ENCODE measurements at regions not wholly inside any gene's neighbourhood (a gene's known extent, or its start where the extent isn't known, plus 50 kb on each side); places are given as distances from the start of the nearest gene placed in this dataset.

DNA sequence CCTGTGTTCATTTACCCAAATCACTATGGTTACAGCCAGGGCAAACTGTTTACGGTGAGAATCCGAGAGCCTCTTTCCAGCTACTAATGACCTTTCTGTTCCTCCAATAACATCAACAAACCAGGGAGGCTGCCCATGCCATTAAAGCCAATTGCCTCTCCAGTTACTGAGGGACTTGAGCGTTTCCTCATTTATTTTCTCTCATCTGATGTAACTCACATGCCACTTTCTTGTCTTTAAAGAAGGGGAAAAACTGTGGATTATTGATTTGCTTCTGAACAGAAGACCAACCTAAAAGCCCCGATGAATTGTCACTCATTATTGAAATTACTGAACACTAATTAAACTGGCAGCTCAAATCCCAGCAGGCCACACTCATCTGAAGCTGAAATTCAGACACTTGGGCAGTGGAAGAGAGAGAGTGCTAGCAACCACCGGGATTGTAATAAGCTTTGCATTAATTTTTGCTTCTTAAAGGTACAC, 595.8 kb upstream of the MKI67 start:
- TF ChIP-seq POLR2A (IDR thresholded peaks at IDR 0.05; ENCODE audit: low read length) (no peak), GATA1 (IDR thresholded peaks at IDR 0.05; ENCODE audit: low read depth, low read length) (no peak)

Measured in erythroblast (primary cell).